ENCODE measurements at regions not wholly inside any gene's neighbourhood (a gene's known extent, or its start where the extent isn't known, plus 50 kb on each side); places are given as distances from the start of the nearest gene placed in this dataset.

- no peak for DNase-seq
Observed at GRCh38 chr1:5312862-5313261, 658.5 kb downstream of the AJAP1 start.

GRCh38 chr1:5312293-5312674 is 657.9 kb downstream of the AJAP1 start:
- DNase-seq, result no peak

- no peak for DNase-seq
Observed at GRCh38 chr1:5311634-5312292, 657.4 kb downstream of the AJAP1 start.

GRCh38 chr1:5311147-5311546 is 656.7 kb downstream of the AJAP1 start:
- no peak for DNase-seq

- no peak for DNase-seq
Observed at GRCh38 chr1:5308249-5308648, 653.8 kb downstream of the AJAP1 start.

- DNase-seq, result no peak
Observed at GRCh38 chr1:5304702-5305101, 650.3 kb downstream of the AJAP1 start.

GRCh38 chr1:5298376-5298775 is 644.0 kb downstream of the AJAP1 start:
- no peak for DNase-seq

GRCh38 chr1:5297886-5298239 is 643.5 kb downstream of the AJAP1 start:
- DNase-seq, result no peak

- no peak for DNase-seq
Observed at GRCh38 chr1:5297180-5297885, 642.9 kb downstream of the AJAP1 start.

GRCh38 chr1:5296557-5297179 is 642.3 kb downstream of the AJAP1 start:
- no peak for DNase-seq

GRCh38 chr1:5296095-5296494 is 641.7 kb downstream of the AJAP1 start:
- DNase-seq, result no peak

GRCh38 chr1:5291889-5292288 is 637.5 kb downstream of the AJAP1 start:
- DNase-seq, result no peak

- DNase-seq, result no peak
Observed at GRCh38 chr1:5287178-5288150, 633.1 kb downstream of the AJAP1 start.

- no peak for DNase-seq
Observed at GRCh38 chr1:5286244-5286643, 631.8 kb downstream of the AJAP1 start.

- no peak for DNase-seq
Observed at GRCh38 chr1:5274527-5274926, 620.1 kb downstream of the AJAP1 start.

GRCh38 chr1:5273280-5274003 is 619.0 kb downstream of the AJAP1 start:
- no peak for DNase-seq

- no peak for DNase-seq
Observed at GRCh38 chr1:5272325-5272724, 617.9 kb downstream of the AJAP1 start.

- no peak for DNase-seq
Observed at GRCh38 chr1:5271264-5271663, 616.9 kb downstream of the AJAP1 start.

- DNase-seq, result no peak
Observed at GRCh38 chr1:5269901-5270300, 615.5 kb downstream of the AJAP1 start.

- no peak for DNase-seq
Observed at GRCh38 chr1:5267603-5268235, 613.3 kb downstream of the AJAP1 start.

- no peak for DNase-seq
Observed at GRCh38 chr1:5265438-5266075, 611.1 kb downstream of the AJAP1 start.
